H1 (cell line): ENCODE measurements at regions not wholly inside any gene's neighbourhood (a gene's known extent, or its start where the extent isn't known, plus 50 kb on each side); places are given as distances from the start of the nearest gene placed in this dataset.

Experiments used
- CTCF ChIA-PET: fragments of 300-600 bp; sonication (Branson Sonifier 250); formaldehyde crosslinking; loops from one replicate; lab custom pipeline; 2021; ENCODE audit not compliant: partially characterized antibody; lab: Charles Lee
- POLR2A ChIA-PET: fragments of 300-600 bp; sonication (Branson Sonifier 250); formaldehyde crosslinking; loops from one replicate; lab custom pipeline; 2021; ENCODE audit warnings: inconsistent platforms; ENCODE audit not compliant: partially characterized antibody; lab: Charles Lee
- DNase-seq, 2 experiments: peaks; one replicate each; pipeline versions ENCODE4 v3.0.0 to v3.0.0-alpha.2; 2010 to 2022; ENCODE audit warnings: low spot score in 2 of 2, low read depth in 1 of 2, mixed read lengths in 1 of 2
- FAIRE-seq: peaks from 2 replicates; lab custom pipeline; 2011; peaks lifted over from hg19 to GRCh38; lab: Jason Lieb, UNC
- H2AFZ ChIP-seq: 2 replicates; pipeline ENCODE4 v1.8.1; 2012; ENCODE audit warnings: low read length, inconsistent platforms
- H2AK5ac ChIP-seq: 2 replicates; pipeline ENCODE4 v1.6.1; 2013; ENCODE audit warnings: low read depth, low read length
- H2BK120ac ChIP-seq: replicated peaks from 2 replicates; pipeline ENCODE3; 2013; ENCODE audit warnings: low read depth, low read length, inconsistent platforms
- H2BK12ac ChIP-seq: 2 replicates; pipeline ENCODE4 v1.6.1; 2013; ENCODE audit warnings: low read depth, low read length
- H2BK15ac ChIP-seq: 2 replicates; pipeline ENCODE4 v1.6.1; 2013; ENCODE audit warnings: low read length
- H2BK20ac ChIP-seq: 2 replicates; pipeline ENCODE4 v1.6.1; 2013; ENCODE audit warnings: low read length
- H2BK5ac ChIP-seq: 2 replicates; pipeline ENCODE4 v1.6.1; 2013; ENCODE audit warnings: low read depth, low read length
- H3K14ac ChIP-seq: 2 replicates; pipeline ENCODE4 v1.6.1; 2013; ENCODE audit warnings: inconsistent platforms; ENCODE audit not compliant: insufficient read length
- H3K18ac ChIP-seq: 2 replicates; pipeline ENCODE4 v1.6.1; 2013; ENCODE audit warnings: low read length; ENCODE audit errors: extremely low read depth
- H3K23ac ChIP-seq: 2 replicates; pipeline ENCODE4 v1.6.1; 2013; ENCODE audit warnings: inconsistent platforms; ENCODE audit not compliant: insufficient read length
- H3K23me2 ChIP-seq: 2 replicates; pipeline ENCODE4 v1.6.1; 2013; ENCODE audit warnings: low read depth, low read length
- H3K27ac ChIP-seq: 2 replicates; pipeline ENCODE4 v1.6.1; 2011; ENCODE audit warnings: low read depth, low read length, inconsistent platforms
- H3K27me3 ChIP-seq, 4 experiments: replicated peaks in 1 of 4; 1 replicate in 1 of 4; 2 replicates in 3 of 4; pipeline versions ENCODE4 v1.6.1 to v1.8.1; 2011 to 2013; ENCODE audit warnings: low read length in 3 of 4, mild to moderate bottlenecking in 3 of 4, inconsistent platforms in 2 of 4, mixed read lengths in 2 of 4, moderate library complexity in 1 of 4; ENCODE audit not compliant: control insufficient read depth in 3 of 4, insufficient read depth in 3 of 4; ENCODE audit errors: extremely low read depth in 1 of 4
- H3K36me3 ChIP-seq, 4 experiments: 2 replicates each; pipeline versions ENCODE4 v1.6.1 to v1.8.1; 2011 to 2013; ENCODE audit warnings: mild to moderate bottlenecking in 4 of 4, low read length in 3 of 4, moderate library complexity in 2 of 4, control low read depth in 1 of 4, inconsistent platforms in 1 of 4; ENCODE audit not compliant: insufficient read depth in 4 of 4, control insufficient read depth in 2 of 4
- H3K4ac ChIP-seq: replicated peaks from 2 replicates; pipeline ENCODE3; 2013; ENCODE audit warnings: low read length, low read depth, mixed read lengths, inconsistent platforms; ENCODE audit not compliant: insufficient read length
- H3K4me1 ChIP-seq, 4 experiments: replicated peaks in 1 of 4; 1 replicate in 1 of 4; 2 replicates in 3 of 4; pipeline versions ENCODE4 v1.6.1 to v1.8.1; 2011 to 2013; ENCODE audit warnings: low read length in 3 of 4, inconsistent platforms in 2 of 4, mixed read lengths in 1 of 4; ENCODE audit not compliant: insufficient read depth in 4 of 4, control insufficient read depth in 3 of 4
- H3K4me2 ChIP-seq, 2 experiments: 2 replicates each; pipeline versions ENCODE4 v1.6.1 to v1.8.1; 2011 to 2013; ENCODE audit warnings: low read depth in 2 of 2, low read length in 2 of 2, control low read depth in 1 of 2, inconsistent platforms in 1 of 2, mild to moderate bottlenecking in 1 of 2; ENCODE audit not compliant: insufficient read depth in 1 of 2
- H3K4me3 ChIP-seq, 4 experiments: fragments of 200-600, 300-600 bp in 1 of 4; sonication (generic), shearing (Covaris generic), sonication (Bioruptor Twin) in 1 of 4; 2 replicates each; pipeline versions ENCODE4 v1.5.1 to v1.8.1; 2011 to 2016; ENCODE audit warnings: low read length in 4 of 4, low read depth in 3 of 4, control low read depth in 2 of 4, inconsistent platforms in 2 of 4, mild to moderate bottlenecking in 2 of 4, mixed read lengths in 1 of 4, moderate library complexity in 1 of 4; ENCODE audit not compliant: insufficient read depth in 2 of 4; ENCODE audit errors: extremely low read depth in 1 of 4
- H3K56ac ChIP-seq: replicated peaks from 2 replicates; pipeline ENCODE3; 2013; ENCODE audit warnings: low read depth, mild to moderate bottlenecking, mixed read lengths, low read length, inconsistent platforms; ENCODE audit not compliant: insufficient read length
- H3K79me1 ChIP-seq: 2 replicates; pipeline ENCODE4 v1.6.1; 2013; ENCODE audit warnings: low read depth, low read length, control low read depth
- H3K79me2 ChIP-seq, 2 experiments: 2 replicates each; pipeline versions ENCODE4 v1.6.1 to v1.8.1; 2012 to 2013; ENCODE audit warnings: low read length in 2 of 2, mild to moderate bottlenecking in 2 of 2, inconsistent platforms in 1 of 2; ENCODE audit not compliant: insufficient read depth in 2 of 2, control insufficient read depth in 1 of 2
- H3K9ac ChIP-seq, 4 experiments: replicated peaks in 1 of 4; 1 replicate in 1 of 4; 2 replicates in 3 of 4; pipeline versions ENCODE4 v1.6.1 to v1.8.1; 2011 to 2013; ENCODE audit warnings: low read depth in 3 of 4, low read length in 3 of 4, control low read depth in 2 of 4, mild to moderate bottlenecking in 2 of 4, moderate library complexity in 2 of 4, inconsistent platforms in 1 of 4; ENCODE audit errors: extremely low read depth in 1 of 4
- H3K9me3 ChIP-seq, 2 experiments: 2 replicates each; pipeline versions ENCODE4 v1.6.1 to v1.8.1; 2012 to 2013; ENCODE audit warnings: mild to moderate bottlenecking in 2 of 2, moderate library complexity in 2 of 2, control low read depth in 1 of 2, inconsistent platforms in 1 of 2, low read depth in 1 of 2, low read length in 1 of 2, mixed read lengths in 1 of 2; ENCODE audit not compliant: insufficient read depth in 2 of 2
- H4K20me1 ChIP-seq, 2 experiments: replicated peaks in 1 of 2; 2 replicates each; pipeline versions ENCODE3 to v1.8.1; 2011 to 2013; ENCODE audit warnings: inconsistent platforms in 2 of 2, low read length in 2 of 2, mild to moderate bottlenecking in 1 of 2; ENCODE audit not compliant: insufficient read depth in 2 of 2, control insufficient read depth in 1 of 2
- H4K5ac ChIP-seq: 2 replicates; pipeline ENCODE4 v1.6.1; 2013; ENCODE audit warnings: low read length, low read depth, mixed read lengths, inconsistent platforms; ENCODE audit not compliant: insufficient read length
- H4K8ac ChIP-seq: 2 replicates; pipeline ENCODE4 v1.8.0; 2013; ENCODE audit warnings: mild to moderate bottlenecking, moderate library complexity, low read length, inconsistent platforms; ENCODE audit not compliant: insufficient read depth; ENCODE audit errors: extremely low read depth
- H4K91ac ChIP-seq: replicated peaks from 2 replicates; pipeline ENCODE3; 2013; ENCODE audit warnings: low read length, mixed read lengths, inconsistent platforms; ENCODE audit not compliant: insufficient read length
- ASH2L ChIP-seq: fragments of 200-600, 300-600 bp; sonication (generic); IDR thresholded peaks from one replicate; pipeline ENCODE4 v1.7.1; 2017; ENCODE audit warnings: low read length
- CBX5 ChIP-seq: fragments of 300-800, 300-1000 bp; sonication (generic); IDR thresholded peaks from 2 replicates; pipeline ENCODE4 v1.7.1; 2016; ENCODE audit warnings: antibody characterized with exemption, low read length, low read depth
- CBX8 ChIP-seq: fragments of 300-800, 300-1000 bp; sonication (generic); IDR thresholded peaks from 2 replicates; pipeline ENCODE4 v1.7.1; 2016; ENCODE audit warnings: low read depth, low read length, borderline replicate concordance
- CTBP2 ChIP-seq: IDR thresholded peaks from 2 replicates; pipeline ENCODE4 v1.7.0; 2011; ENCODE audit warnings: borderline replicate concordance, mild to moderate bottlenecking, moderate library complexity, mixed read lengths, low read length; ENCODE audit not compliant: insufficient read depth, insufficient read length
- JUND ChIP-seq: IDR thresholded peaks from 2 replicates; pipeline ENCODE4 v1.6.1; 2011; ENCODE audit warnings: mild to moderate bottlenecking, improper control_type of control experiment, low read length
- RAD21 ChIP-seq, 2 experiments: IDR thresholded peaks in 1 of 2; conservative IDR thresholded peaks in 1 of 2; 2 replicates each; pipeline ENCODE4 v1.6.1; 2011; ENCODE audit warnings: low read depth in 2 of 2, low read length in 2 of 2, improper control_type of control experiment in 1 of 2, inconsistent platforms in 1 of 2, mild to moderate bottlenecking in 1 of 2, moderate library complexity in 1 of 2
- RBBP5 ChIP-seq: IDR thresholded peaks from 2 replicates; pipeline ENCODE4 v1.7.1; 2012; ENCODE audit warnings: low read depth, mild to moderate bottlenecking, inconsistent platforms, low read length, moderate library complexity, borderline replicate concordance
- SIRT6 ChIP-seq: IDR thresholded peaks from one replicate; pipeline ENCODE4 v1.7.1; 2012; ENCODE audit warnings: low read length, inconsistent platforms
- TAF1 ChIP-seq: IDR thresholded peaks from 2 replicates; pipeline ENCODE4 v1.6.1; 2011; ENCODE audit warnings: mild to moderate bottlenecking, low read depth, low read length
- TBP ChIP-seq: IDR thresholded peaks from 2 replicates; pipeline ENCODE4 v1.6.1; 2011; ENCODE audit warnings: low read depth, low read length, improper control_type of control experiment
- TCF12 ChIP-seq: IDR thresholded peaks from 2 replicates; pipeline ENCODE4 v1.6.1; 2011; ENCODE audit warnings: low read depth, mild to moderate bottlenecking, low read length
- YY1 ChIP-seq: IDR thresholded peaks from 2 replicates; pipeline ENCODE4 v1.6.1; 2011; ENCODE audit warnings: low read depth, mild to moderate bottlenecking, low read length
- WGBS, 2 experiments: shearing (Covaris generic) in 1 of 2; methylation state at CpG; one replicate each; pipeline versions ENCODE4 v1.1.6 to v1.1.7; 2013 to 2015; ENCODE audit warnings: low lambda C conversion rate in 2 of 2, mixed read lengths in 2 of 2, inconsistent platforms in 1 of 2, low coverage in 1 of 2, missing lambda C conversion rate in 1 of 2; ENCODE audit not compliant: insufficient replicate concordance in 2 of 2, insufficient coverage in 1 of 2, insufficient read length in 1 of 2; ENCODE audit errors: extremely low coverage in 1 of 2, missing lambda C conversion rate in 1 of 2; 5-methylcytosine and 5-hydroxymethylcytosine counted together
- TF ChIP-seq, protein P1 (sequence below), 3 experiments: IDR thresholded peaks; 1 replicate in 2 of 3; 2 replicates in 1 of 3; pipeline versions ENCODE4 v1.5.1 to v1.6.1; 2011; ENCODE audit warnings: low read length in 3 of 3, mild to moderate bottlenecking in 3 of 3, inconsistent platforms in 2 of 3, low read depth in 1 of 3, moderate library complexity in 1 of 3; ENCODE audit not compliant: insufficient read depth in 1 of 3; ENCODE audit errors: control extremely low read depth in 1 of 3

DNA sequence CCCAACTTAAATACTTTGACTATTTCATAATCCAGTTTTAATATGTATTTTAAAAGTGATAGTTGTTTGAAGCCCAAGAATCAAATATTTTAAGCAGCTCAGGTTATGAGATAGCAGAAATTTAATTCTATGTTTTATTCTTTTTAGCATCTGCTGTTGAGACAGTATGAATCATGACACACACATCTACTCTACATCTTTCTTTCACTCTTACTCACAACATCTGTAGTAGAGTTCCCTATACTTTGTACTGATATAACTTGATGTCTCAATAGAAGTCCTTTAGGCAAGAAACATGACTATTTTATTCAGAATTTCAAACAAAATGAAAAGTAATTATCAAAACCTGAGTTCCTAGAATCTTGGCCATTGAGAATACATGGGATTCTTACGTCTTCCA is 187.9 kb upstream of the GNPDA2 start:
- no peak for FAIRE-seq
- Histone ChIP-seq H3K4ac (no peak overlapping the region), H2BK12ac (no peak overlapping the region), H3K36me3 (no peaks in the 10 kb centered on the region), H4K8ac (no peak overlapping the region), H3K4me1 (no peaks in the 10 kb centered on the region), H4K5ac (no peak overlapping the region), H3K14ac (no peak overlapping the region), H2AFZ (no peak overlapping the region), H2BK120ac (no peak overlapping the region), H3K56ac (no peak overlapping the region), H3K27me3 (no peaks in the 10 kb centered on the region), H4K91ac (no peak overlapping the region), H3K23me2 (no peaks in the 10 kb centered on the region), H2BK15ac (no peak overlapping the region), H2BK20ac (no peak overlapping the region), H3K27ac (no peak overlapping the region), H2BK5ac (no peak overlapping the region), H2AK5ac (no peak overlapping the region), H3K9me3 (no peaks in the 10 kb centered on the region), H3K9ac (no peak overlapping the region), H3K18ac (no peak overlapping the region), H4K20me1 (no peaks in the 10 kb centered on the region), H3K23ac (no peak overlapping the region), H3K79me2 (no peaks in the 10 kb centered on the region), H3K4me3 (no peak overlapping the region), H3K4me2 (no peak overlapping the region), H3K79me1 (no peaks in the 10 kb centered on the region)
- ChIA-PET POLR2A (no interaction called here), CTCF (interaction anchor here (1.3 kb wide), 1 partner anchor 8 kb away, joined by 3 read pairs; no protein-coding TSS in a partner anchor)
- no peak for DNase-seq
- 100% methylated on average over 1 of the region's 1 CpG; no CpG with 5 or more reads in 1 of the 2 experiments for WGBS, 2 experiments
- TF ChIP-seq TBP: no peak
- TF ChIP-seq, protein P1, sequence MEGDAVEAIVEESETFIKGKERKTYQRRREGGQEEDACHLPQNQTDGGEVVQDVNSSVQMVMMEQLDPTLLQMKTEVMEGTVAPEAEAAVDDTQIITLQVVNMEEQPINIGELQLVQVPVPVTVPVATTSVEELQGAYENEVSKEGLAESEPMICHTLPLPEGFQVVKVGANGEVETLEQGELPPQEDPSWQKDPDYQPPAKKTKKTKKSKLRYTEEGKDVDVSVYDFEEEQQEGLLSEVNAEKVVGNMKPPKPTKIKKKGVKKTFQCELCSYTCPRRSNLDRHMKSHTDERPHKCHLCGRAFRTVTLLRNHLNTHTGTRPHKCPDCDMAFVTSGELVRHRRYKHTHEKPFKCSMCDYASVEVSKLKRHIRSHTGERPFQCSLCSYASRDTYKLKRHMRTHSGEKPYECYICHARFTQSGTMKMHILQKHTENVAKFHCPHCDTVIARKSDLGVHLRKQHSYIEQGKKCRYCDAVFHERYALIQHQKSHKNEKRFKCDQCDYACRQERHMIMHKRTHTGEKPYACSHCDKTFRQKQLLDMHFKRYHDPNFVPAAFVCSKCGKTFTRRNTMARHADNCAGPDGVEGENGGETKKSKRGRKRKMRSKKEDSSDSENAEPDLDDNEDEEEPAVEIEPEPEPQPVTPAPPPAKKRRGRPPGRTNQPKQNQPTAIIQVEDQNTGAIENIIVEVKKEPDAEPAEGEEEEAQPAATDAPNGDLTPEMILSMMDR (IDR thresholded peaks at IDR 0.05; ENCODE audit: control extremely low read depth in 1 of 3, insufficient read depth in 1 of 3, low read depth in 1 of 3, low read length in 3 of 3): no peak
- TF ChIP-seq YY1: no peak
- no peak for TF ChIP-seq CTBP2
- TF ChIP-seq TCF12: no peak
- no peak for TF ChIP-seq TAF1
- TF ChIP-seq SIRT6: no peak
- TF ChIP-seq RBBP5: no peak
- TF ChIP-seq RAD21 (IDR thresholded peaks at IDR 0.05 in 1 of 2, conservative IDR thresholded peaks at IDR 0.05 in 1 of 2; ENCODE audit: low read depth in 2 of 2, low read length in 2 of 2): no peak
- no peak for TF ChIP-seq CBX5
- no peak for TF ChIP-seq ASH2L
- TF ChIP-seq JUND: no peak
- no peak for TF ChIP-seq CBX8
